SJSA1 (cell line): ENCODE measurements at regions not wholly inside any gene's neighbourhood (a gene's known extent, or its start where the extent isn't known, plus 50 kb on each side); places are given as distances from the start of the nearest gene placed in this dataset.
A peak's percentile ranks its signal among the peaks of the same experiment; 100 is the strongest.
"Not testable (repeated sequence)": the region's sequence is repeated elsewhere in the genome, so short reads cannot be mapped to it uniquely, and the experiment has no call there.

ENCODE experiments used
- DNase-seq, 2 experiments: peaks; one replicate each; pipeline ENCODE4 v3.0.0-alpha.2; 2015 to 2020; ENCODE audit warnings: low spot score in 2 of 2, low read depth in 1 of 2
- H3K27ac ChIP-seq: fragments of 250-450 bp; sonication (Bioruptor Pico); 2 replicates; pipeline ENCODE4 v1.5.1; 2020; ENCODE audit warnings: mild to moderate bottlenecking, moderate library complexity
- H3K27me3 ChIP-seq: fragments of 250-450 bp; sonication (Bioruptor Pico); replicated peaks from 2 replicates; pipeline ENCODE4 v1.5.1; 2020; ENCODE audit warnings: mild to moderate bottlenecking, moderate library complexity
- H3K36me3 ChIP-seq: fragments of 250-450 bp; sonication (Bioruptor Pico); 2 replicates; pipeline ENCODE4 v1.5.1; 2020; ENCODE audit warnings: mild to moderate bottlenecking
- H3K4me1 ChIP-seq: fragments of 250-450 bp; sonication (Bioruptor Pico); replicated peaks from 2 replicates; pipeline ENCODE4 v1.6.1; 2021; ENCODE audit warnings: mild to moderate bottlenecking
- H3K4me3 ChIP-seq: fragments of 250-450 bp; sonication (Bioruptor Pico); 2 replicates; pipeline ENCODE4 v1.5.1; 2020; ENCODE audit warnings: mild to moderate bottlenecking
- H3K9me3 ChIP-seq: fragments of 250-450 bp; sonication (Bioruptor Pico); replicated peaks from 2 replicates; pipeline ENCODE4 v1.5.1; 2020; ENCODE audit warnings: mild to moderate bottlenecking

DNA sequence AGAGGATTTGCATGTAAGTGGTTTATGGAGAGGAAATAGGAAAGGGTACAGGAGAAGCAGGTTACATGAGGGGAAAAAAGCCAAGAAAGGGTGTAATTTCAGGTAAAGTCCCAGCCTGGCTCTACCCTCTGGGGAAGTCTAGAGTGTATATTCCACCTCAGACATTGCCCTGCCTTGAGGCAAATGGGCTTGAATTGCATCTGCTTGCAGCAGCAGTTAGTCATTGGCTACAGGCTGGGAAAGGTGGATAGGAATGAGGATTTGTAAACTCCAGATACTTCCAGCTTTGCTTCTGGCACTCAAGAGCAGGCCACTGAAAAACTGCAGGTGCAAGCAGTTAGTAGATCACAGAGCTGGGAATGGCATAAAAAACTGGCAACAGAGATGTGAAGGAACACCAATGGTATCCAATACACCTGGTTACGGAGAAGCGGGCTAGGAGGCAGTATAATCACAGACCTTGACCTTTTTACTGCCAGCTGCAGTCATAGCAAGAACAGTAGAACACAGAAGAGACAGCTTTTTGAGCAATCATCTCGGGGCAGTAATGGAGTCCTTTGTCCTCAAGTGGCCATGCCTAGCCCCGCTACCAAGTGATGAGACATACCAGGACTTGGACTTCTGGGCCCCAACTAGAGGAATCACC is 226.9 kb upstream of the NRIP1 start:
- Histone ChIP-seq H3K4me3 (no peak overlapping the region), H3K36me3 (no peaks in the 10 kb centered on the region), H3K9me3 (no peaks in the 10 kb centered on the region), H3K4me1 (peaks cover 7% of the 10 kb centered on the region; the same call in 1 of the 2 replicates), H3K27ac (no peak overlapping the region), H3K27me3 (no peaks in the 10 kb centered on the region)
- no peak for DNase-seq

DNA sequence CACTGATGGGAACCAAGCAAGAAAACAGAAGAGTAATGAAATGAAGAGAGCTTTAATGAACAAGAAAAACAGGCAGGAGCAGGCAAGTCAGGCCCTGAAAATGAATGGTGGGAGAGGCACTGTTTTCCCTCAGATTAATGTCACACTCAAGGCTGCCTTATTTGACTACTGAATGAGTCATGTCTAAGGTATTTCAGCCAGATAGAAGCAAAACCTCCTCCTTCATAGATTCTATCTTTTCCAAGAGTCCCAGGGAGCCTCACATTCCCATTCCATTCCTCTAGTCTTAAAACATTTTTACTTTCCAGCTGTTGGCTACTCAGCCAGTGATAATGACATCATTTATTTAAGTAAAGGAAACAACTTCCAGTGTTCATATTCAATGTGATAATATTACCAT is 228.4 kb upstream of the NRIP1 start:
- Histone ChIP-seq H3K9me3 (no peaks in the 10 kb centered on the region), H3K27ac (no peak overlapping the region)

DNA sequence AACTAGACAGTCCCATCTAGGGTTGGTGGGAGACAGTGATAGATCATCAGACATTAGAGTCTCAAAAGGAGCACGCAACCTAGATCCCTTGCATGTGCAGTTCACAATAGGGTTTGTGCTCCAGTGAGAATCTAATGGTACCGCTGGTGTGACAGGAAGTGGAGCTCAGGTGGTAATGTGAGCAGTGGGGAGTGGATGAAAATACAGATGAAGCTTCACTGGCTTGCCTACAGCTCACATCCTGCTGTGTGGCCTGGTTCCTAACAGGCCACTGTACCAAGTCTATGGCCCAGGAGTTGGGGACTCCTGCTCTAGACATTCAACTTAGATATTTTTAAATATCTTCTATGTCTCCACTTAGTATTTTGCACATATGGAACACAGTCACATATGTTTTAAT is 231.1 kb upstream of the NRIP1 start:
- Histone ChIP-seq H3K4me1 (peaks cover 7% of the 10 kb centered on the region; the same call in 1 of the 2 replicates), H3K9me3 (no peaks in the 10 kb centered on the region), H3K4me3 (no peak overlapping the region), H3K27ac (no peak overlapping the region), H3K27me3 (no peaks in the 10 kb centered on the region), H3K36me3 (no peaks in the 10 kb centered on the region)
- no peak for DNase-seq

More for the DNA sequence above, 228.4 kb upstream of the NRIP1 start:
- H3K4me1 ChIP-seq = peaks cover 7% of the 10 kb centered on the region; the same call in 1 of the 2 replicates
- no peak overlapping the region for H3K4me3 ChIP-seq
- DNase-seq = peak in 1 of 2 experiments; percentile 61
- no peaks in the 10 kb centered on the region for H3K27me3 ChIP-seq
- no peaks in the 10 kb centered on the region for H3K36me3 ChIP-seq

DNA sequence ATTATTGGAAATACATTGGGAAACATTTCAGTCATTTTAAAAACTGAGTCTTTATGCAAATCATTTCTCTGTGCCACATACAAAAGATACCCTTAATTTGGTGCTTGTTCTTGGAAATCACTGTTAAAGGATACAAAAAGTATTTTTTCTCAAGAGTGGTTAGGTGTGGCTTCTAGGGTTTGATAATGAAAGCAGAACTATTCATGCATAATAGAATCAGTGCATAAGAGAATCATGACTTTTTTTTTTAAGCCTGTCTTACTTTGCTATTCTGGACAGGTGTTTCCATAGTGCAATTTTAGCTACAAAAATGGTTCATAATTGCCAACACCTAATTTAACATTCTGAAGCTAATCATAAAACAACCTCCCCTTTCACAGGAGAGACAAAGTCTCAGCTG is 233.0 kb upstream of the NRIP1 start:
- Histone ChIP-seq H3K4me3 (no peak overlapping the region), H3K4me1 (peaks cover 6% of the 10 kb centered on the region; the same call in 1 of the 2 replicates), H3K9me3 (no peaks in the 10 kb centered on the region), H3K27me3 (no peaks in the 10 kb centered on the region), H3K27ac (no peak overlapping the region), H3K36me3 (no peaks in the 10 kb centered on the region)
- DNase-seq = no peak

DNA sequence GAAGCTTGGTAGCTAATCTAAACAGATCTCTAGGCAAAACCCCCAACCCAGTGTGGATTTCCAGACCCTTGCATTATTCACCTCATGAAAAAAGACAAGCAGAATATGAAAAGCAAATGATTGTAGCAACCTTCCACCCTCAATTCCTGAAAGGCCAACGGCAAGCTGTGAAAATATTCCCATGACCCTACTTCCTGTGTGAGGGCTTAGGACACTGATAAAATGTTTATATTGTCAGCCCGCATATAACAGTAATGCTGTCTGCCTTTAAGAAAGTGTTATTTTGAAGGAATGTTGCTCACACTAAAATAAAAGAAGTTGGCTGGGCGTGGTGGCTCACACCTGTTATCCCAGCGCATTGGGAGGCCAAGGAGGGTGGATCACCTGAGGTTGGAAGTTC is 233.5 kb upstream of the NRIP1 start:
- H3K4me1 ChIP-seq = 0 out of 2 replicates have a peak, but pooled peaks cover 3% of the 10 kb centered on the region
- DNase-seq = no peak
- no peak overlapping the region for H3K4me3 ChIP-seq
- H3K27me3 ChIP-seq = no peaks in the 10 kb centered on the region
- no peak overlapping the region for H3K27ac ChIP-seq
- no peaks in the 10 kb centered on the region for H3K9me3 ChIP-seq
- H3K36me3 ChIP-seq = no peaks in the 10 kb centered on the region

DNA sequence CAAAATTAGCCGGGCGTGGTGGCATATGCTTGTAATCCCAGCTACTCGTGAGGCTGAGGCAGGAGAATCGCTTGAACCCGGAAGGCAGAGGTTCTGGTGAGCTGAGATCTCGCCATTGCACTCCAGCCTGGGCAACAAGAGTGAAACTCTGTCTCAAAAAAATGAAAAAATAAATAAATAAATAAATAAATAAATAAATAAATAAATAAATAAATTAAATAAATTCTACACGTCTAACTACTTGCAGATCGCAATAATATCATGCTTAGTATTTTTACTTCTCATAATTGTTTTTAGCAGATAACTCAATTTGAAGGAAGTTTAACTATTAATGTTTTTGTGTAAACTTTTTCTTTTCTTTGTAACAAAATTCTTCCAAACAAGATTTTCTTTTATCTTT is 234.0 kb upstream of the NRIP1 start:
- H3K27ac ChIP-seq, H3K27me3 ChIP-seq, H3K9me3 ChIP-seq, DNase-seq, H3K4me1 ChIP-seq, H3K36me3 ChIP-seq, H3K4me3 ChIP-seq: not testable (repeated sequence)

DNA sequence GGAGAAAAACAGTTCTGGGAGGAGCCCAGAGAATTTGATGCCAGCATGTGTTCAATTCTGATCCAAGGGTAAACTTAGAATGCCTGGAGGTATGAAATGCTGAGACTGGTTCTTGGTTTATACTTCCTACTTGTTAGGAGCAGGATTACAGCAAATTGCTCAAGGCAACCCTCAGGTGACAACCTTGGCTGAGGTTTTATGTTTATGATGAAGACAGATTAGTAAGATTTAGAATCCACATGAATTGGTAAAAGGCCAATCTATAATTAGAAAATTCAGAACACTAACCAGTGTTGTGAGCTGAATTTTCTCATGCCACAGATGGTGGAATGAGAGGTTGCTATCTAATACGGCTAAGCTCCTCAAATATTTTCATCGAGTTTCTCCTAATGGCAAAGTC is 235.3 kb upstream of the NRIP1 start:
- Histone ChIP-seq H3K4me1 (no peaks in the 10 kb centered on the region), H3K4me3 (no peak overlapping the region)
- no peak for DNase-seq

DNA sequence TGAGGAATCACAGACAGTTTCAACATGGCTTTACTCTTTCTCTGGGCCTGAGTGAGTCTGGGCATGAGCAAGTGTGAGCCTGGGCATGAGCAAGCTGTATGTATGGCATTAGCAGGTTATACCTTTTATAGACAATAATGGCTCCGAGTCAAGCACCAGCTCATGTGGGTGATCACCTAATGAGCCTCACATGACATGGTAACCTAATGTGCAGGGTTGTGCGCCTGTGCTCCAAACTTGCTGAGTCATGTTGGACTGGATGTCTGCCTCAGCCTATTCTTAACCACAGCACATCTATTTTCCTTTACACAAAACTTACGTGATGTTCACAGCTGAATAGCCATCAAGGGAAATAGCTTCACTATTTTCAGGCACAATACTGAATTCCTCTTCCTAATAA is 236.2 kb upstream of the NRIP1 start:
- no peak overlapping the region for H3K4me3 ChIP-seq
- H3K27me3 ChIP-seq = no peaks in the 10 kb centered on the region
- no peaks in the 10 kb centered on the region for H3K9me3 ChIP-seq
- H3K36me3 ChIP-seq = no peaks in the 10 kb centered on the region
- DNase-seq = no peak
- H3K4me1 ChIP-seq = no peaks in the 10 kb centered on the region
- H3K27ac ChIP-seq = no peak overlapping the region

More for the DNA sequence above, 235.3 kb upstream of the NRIP1 start:
- Histone ChIP-seq H3K27me3 (no peaks in the 10 kb centered on the region), H3K27ac (no peak overlapping the region), H3K36me3 (no peaks in the 10 kb centered on the region), H3K9me3 (no peaks in the 10 kb centered on the region)

DNA sequence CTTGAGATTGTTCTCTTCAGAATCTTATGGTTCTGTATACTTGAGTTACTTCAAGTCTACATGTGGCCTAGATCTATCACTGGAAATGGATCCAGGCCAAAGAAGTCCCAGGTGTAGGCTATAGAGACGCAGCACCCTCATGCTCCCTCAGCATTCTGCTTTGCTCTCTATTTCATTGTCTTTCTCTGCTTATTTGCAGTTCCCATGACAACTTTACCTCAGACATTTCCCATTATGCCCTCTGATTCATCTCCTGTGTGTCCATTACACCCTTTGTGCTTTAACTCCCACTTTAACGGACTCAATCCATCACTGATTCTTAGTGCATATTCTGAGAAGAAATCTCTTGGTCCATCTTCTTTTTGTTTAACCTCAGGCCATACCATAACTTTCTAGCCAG is 236.9 kb upstream of the NRIP1 start:
- DNase-seq = no peak
- Histone ChIP-seq H3K4me3 (no peak overlapping the region), H3K36me3 (no peaks in the 10 kb centered on the region), H3K4me1 (no peaks in the 10 kb centered on the region), H3K27ac (no peak overlapping the region), H3K9me3 (no peaks in the 10 kb centered on the region), H3K27me3 (no peaks in the 10 kb centered on the region)

DNA sequence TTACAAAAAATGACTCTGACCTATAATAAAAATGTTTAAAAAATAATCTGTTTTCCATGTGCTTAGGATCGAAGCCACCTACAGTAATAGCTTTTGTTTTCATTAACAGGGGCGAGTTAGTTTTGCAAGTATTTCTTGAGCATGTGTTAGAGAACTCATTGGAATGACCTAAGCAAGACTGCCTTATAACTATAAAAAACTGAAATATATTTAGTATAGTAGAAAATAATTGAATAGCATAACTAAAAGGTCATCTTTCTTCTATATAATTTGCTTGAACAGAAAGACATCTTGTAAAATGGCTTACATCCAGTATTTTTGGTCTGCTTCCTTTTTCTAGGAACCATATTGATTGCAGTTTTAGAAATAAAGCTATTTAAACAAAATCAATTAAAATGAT is 241.5 kb upstream of the NRIP1 start:
- Histone ChIP-seq H3K27ac (no peak overlapping the region), H3K27me3 (no peaks in the 10 kb centered on the region), H3K4me1 (no peaks in the 10 kb centered on the region), H3K9me3 (no peaks in the 10 kb centered on the region), H3K36me3 (no peaks in the 10 kb centered on the region), H3K4me3 (no peak overlapping the region)
- no peak for DNase-seq

DNA sequence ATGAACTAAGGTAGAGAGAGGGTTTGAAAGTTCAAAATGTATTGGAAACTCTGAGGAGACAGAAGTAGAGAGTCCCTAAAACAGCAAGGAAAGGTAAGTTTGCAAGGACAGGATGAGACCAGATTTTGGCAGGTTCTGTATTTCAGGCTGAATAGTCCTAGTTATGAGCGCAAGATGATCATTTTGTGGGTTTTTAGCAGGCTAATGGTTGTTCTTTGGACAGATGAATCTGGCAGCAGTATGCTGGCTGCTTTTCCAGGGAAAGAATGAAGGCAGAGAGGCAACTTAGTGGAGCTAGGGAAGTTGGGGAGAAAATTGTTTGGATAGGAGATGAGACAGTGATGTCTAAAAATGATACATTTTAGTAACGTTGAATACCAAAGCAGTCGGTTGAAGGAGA is 243.5 kb upstream of the NRIP1 start:
- DNase-seq = no peak
- Histone ChIP-seq H3K9me3 (no peaks in the 10 kb centered on the region), H3K4me1 (no peaks in the 10 kb centered on the region), H3K4me3 (no peak overlapping the region), H3K27me3 (no peaks in the 10 kb centered on the region), H3K27ac (no peak overlapping the region), H3K36me3 (no peaks in the 10 kb centered on the region)

DNA sequence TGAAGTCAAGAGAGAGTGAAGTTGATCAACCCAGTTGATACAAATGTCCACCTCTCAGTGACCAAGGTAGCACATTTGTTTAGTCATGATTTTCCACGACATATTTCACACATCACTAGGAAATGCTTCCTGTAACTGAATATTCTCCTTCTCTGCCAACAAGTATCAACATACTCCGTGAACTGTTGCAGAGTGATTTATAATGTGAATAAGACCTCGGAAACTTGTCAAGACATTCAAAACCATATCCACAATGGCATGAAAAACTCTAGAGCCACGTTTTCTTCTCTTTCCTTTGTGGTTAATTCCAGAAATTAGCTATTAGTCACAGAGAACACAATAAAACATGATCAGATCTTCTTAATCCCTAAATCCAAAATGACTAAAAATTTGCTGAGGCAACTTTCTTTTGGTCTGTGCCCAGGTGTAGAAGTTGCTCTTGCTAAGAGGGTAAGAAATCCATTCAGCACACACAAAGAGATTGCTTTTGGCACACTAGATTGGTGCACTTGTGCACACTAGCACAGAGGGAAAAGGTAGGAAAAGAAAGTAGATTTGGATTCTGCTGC is 244.3 kb upstream of the NRIP1 start:
- no peak for DNase-seq
- Histone ChIP-seq H3K9me3 (no peaks in the 10 kb centered on the region), H3K27me3 (no peaks in the 10 kb centered on the region)

DNA sequence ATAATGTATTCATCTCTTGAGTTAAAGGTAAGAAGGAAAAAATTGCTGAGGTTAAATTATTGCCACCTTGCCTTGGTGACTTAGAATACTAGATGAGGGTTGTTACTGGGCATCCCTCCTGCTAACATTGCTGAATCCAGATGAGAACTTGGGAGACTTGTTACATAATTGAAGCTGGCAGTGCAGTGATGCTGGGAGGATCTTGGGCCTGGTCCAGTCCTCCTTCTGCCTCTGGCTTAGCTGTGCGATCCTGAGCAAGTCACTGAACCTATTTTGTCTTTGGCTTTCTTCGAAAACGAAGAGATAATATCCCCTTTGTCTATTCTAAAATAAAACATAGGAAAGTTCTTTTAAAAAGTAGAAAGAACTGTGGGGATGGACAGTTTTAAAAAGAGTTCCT is 244.9 kb upstream of the NRIP1 start:
- no peak for DNase-seq
- Histone ChIP-seq H3K4me1 (no peaks in the 10 kb centered on the region), H3K36me3 (no peaks in the 10 kb centered on the region), H3K27ac (no peak overlapping the region), H3K9me3 (no peaks in the 10 kb centered on the region), H3K4me3 (no peak overlapping the region), H3K27me3 (no peaks in the 10 kb centered on the region)

More for the DNA sequence above, 244.3 kb upstream of the NRIP1 start:
- no peaks in the 10 kb centered on the region for H3K4me1 ChIP-seq
- H3K27ac ChIP-seq = no peak overlapping the region
- H3K36me3 ChIP-seq = no peaks in the 10 kb centered on the region
- H3K4me3 ChIP-seq = no peak overlapping the region

DNA sequence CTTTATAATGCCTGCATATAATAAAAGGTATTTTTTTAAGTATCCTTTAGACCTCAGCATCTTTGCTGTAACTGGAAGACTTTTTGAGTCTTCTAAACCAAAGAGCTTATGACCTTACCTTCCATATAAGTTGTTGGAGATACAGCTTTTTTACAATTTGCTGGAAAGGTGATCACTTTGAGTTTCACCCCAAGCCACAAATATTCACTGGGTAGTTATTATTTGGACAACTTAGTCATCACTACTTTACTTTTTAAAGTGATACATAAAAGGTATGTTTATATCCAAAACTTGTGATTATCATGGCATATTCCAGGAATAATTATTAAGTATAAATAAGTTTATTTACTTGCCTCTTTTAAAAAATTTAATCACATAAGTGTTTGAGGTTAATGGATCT is 246.7 kb upstream of the NRIP1 start:
- no peak overlapping the region for H3K4me3 ChIP-seq
- H3K9me3 ChIP-seq = no peaks in the 10 kb centered on the region
- no peaks in the 10 kb centered on the region for H3K36me3 ChIP-seq
- no peaks in the 10 kb centered on the region for H3K4me1 ChIP-seq
- no peak overlapping the region for H3K27ac ChIP-seq
- DNase-seq = no peak
- H3K27me3 ChIP-seq = no peaks in the 10 kb centered on the region

DNA sequence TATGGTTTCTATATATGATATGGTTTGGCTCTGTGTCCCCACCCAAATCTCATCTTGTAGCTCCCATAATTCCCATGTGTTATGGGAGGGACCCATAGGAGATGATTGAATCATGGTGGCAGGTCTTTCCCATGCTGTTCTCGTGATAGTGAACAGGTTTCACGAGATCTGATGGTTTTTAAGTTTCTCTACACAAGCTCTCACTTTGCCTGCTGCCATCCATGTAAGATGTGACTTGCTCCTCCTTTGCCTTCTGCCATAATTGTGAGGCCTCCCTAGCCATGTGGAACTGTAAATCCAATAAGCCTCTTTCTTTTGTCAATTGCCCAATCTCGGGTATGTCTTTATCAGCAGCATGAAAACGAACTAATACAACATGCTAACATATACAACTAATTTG is 252.2 kb upstream of the NRIP1 start:
- H3K4me1 ChIP-seq, H3K4me3 ChIP-seq, H3K27me3 ChIP-seq, H3K9me3 ChIP-seq, H3K27ac ChIP-seq, DNase-seq, H3K36me3 ChIP-seq: not testable (repeated sequence)
